Tibial artery (tissue), 4 donors: ENCODE measurements at regions not wholly inside any gene's neighbourhood (a gene's known extent, or its start where the extent isn't known, plus 50 kb on each side); places are given as distances from the start of the nearest gene placed in this dataset.

Experiments used
- DNase-seq, 2 donors: peaks; one replicate each; pipeline ENCODE4 v3.0.0-alpha.2; 2019
- H3K27ac ChIP-seq, 2 donors: fragments of 200-600 bp; sonication (generic) in 1 of 2; 1 replicate in 1 of 2; 2 replicates in 1 of 2; pipeline ENCODE4 v1.5.1; 2018 to 2019; ENCODE audit warnings: mild to moderate bottlenecking in 1 of 2
- H3K27me3 ChIP-seq, 2 donors: fragments of 200-600 bp; sonication (generic) in 1 of 2; one replicate each; pipeline versions ENCODE4 v1.5.1 to v1.6.0; 2016 to 2019
- H3K36me3 ChIP-seq, 3 donors: fragments of 200-600 bp; sonication (generic) in 2 of 3; one replicate each; pipeline ENCODE4 v1.5.1; 2016 to 2019; ENCODE audit warnings: mild to moderate bottlenecking in 2 of 3
- H3K4me1 ChIP-seq, 4 donors: fragments of 200-600 bp; sonication (generic) in 2 of 4; 1 replicate in 3 of 4; 2 replicates in 1 of 4; pipeline ENCODE4 v1.5.1; 2016 to 2019
- H3K4me3 ChIP-seq, 2 donors: fragments of 200-600 bp; sonication (generic) in 1 of 2; 1 replicate in 1 of 2; 2 replicates in 1 of 2; pipeline ENCODE4 v1.5.1; 2018 to 2019; ENCODE audit warnings: mild to moderate bottlenecking in 2 of 2
- H3K9me3 ChIP-seq, 3 donors: fragments of 200-600 bp; sonication (generic) in 1 of 3; one replicate each; pipeline ENCODE4 v1.5.1; 2016 to 2019
- intact Hi-C: fragments of 100-400 bp; cut with DNase I; formaldehyde crosslinking; loops from one replicate; pipeline ENCODE4 v1.15.0; 2023; ENCODE audit warnings: low total_unique reads
- TF ChIP-seq, protein P1 (sequence below), 2 experiments: fragments of 200-600 bp in 1 of 2; fragments of 450-650 bp in 1 of 2; IDR thresholded peaks; one replicate each; pipeline ENCODE4 v1.5.1; 2017 to 2019; ENCODE audit warnings: antibody characterized with exemption in 2 of 2, mild to moderate bottlenecking in 1 of 2, moderate library complexity in 1 of 2

DNA sequence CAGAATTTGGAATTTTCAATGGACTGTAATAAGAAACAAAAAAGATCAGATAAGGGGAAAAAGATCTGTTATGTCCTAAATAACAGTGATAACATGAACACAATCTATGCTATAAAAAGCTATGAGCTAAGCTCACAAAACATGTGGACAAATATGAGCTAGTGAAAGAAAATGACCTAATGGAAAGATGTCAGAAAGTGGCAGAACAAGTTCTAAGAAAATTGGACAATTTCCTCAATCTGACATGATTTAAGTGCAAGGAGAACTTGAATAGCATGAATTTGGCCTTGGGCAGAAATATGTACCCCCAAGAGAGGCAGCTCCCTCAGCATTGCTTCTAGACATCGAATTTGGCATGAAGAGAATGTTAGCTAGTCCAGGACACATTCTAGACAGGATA lies 212.0 kb upstream of the PGR start:
- peaks cover 0 to 40% (median 11%) of the 10 kb centered on the region in 4 donors for H3K4me1 ChIP-seq
- intact Hi-C loops = no loop called here
- no peak for DNase-seq
- no peaks in the 10 kb centered on the region for H3K9me3 ChIP-seq
- TF ChIP-seq, protein P1, sequence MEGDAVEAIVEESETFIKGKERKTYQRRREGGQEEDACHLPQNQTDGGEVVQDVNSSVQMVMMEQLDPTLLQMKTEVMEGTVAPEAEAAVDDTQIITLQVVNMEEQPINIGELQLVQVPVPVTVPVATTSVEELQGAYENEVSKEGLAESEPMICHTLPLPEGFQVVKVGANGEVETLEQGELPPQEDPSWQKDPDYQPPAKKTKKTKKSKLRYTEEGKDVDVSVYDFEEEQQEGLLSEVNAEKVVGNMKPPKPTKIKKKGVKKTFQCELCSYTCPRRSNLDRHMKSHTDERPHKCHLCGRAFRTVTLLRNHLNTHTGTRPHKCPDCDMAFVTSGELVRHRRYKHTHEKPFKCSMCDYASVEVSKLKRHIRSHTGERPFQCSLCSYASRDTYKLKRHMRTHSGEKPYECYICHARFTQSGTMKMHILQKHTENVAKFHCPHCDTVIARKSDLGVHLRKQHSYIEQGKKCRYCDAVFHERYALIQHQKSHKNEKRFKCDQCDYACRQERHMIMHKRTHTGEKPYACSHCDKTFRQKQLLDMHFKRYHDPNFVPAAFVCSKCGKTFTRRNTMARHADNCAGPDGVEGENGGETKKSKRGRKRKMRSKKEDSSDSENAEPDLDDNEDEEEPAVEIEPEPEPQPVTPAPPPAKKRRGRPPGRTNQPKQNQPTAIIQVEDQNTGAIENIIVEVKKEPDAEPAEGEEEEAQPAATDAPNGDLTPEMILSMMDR (IDR thresholded peaks at IDR 0.05) = no peak
- no peaks in the 10 kb centered on the region for H3K27me3 ChIP-seq
- H3K27ac ChIP-seq = peak overlapping the region; percentile 49 to 60
- H3K36me3 ChIP-seq = no peaks in the 10 kb centered on the region
- no peak overlapping the region for H3K4me3 ChIP-seq

GRCh38 chr11:101336858-101337257 lies 207.2 kb upstream of the PGR start:
- Histone ChIP-seq H3K27ac (peak overlapping the region; percentile 1 to 56), H3K4me3 (no peak overlapping the region), H3K9me3 (no peaks in the 10 kb centered on the region), H3K4me1 (peaks cover 0 to 51% (median 7%) of the 10 kb centered on the region in 4 donors), H3K27me3 (no peaks in the 10 kb centered on the region), H3K36me3 (no peaks in the 10 kb centered on the region)
- TF ChIP-seq, protein P1 (IDR thresholded peaks at IDR 0.05) = no peak
- intact Hi-C loops = no loop called here
- DNase-seq = no peak

DNA sequence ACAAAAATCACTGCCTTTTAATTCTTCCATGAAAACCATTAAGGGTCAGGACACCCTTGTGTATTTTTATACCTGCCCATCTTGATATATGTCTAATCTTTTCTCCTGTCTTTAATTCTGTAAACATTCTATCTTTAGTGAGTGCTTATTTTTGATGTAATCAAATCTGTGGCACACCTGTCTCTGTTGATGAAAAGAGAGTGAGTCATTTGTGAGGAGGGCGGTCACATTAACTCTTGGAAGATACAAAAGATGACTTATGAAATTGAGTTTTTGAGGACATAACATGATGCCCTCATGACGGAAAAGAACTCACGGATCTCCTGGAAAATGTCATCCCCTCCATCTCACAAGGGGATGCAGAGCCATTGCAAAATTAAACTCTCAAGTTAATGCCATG lies 206.5 kb upstream of the PGR start:
- Histone ChIP-seq H3K27ac (peak overlapping the region in 1 of 2 donors; percentile 56), H3K36me3 (no peaks in the 10 kb centered on the region), H3K4me1 (peaks cover 0 to 44% (median 7%) of the 10 kb centered on the region in 4 donors), H3K4me3 (no peak overlapping the region), H3K9me3 (no peaks in the 10 kb centered on the region), H3K27me3 (no peaks in the 10 kb centered on the region)
- DNase-seq = no peak
- intact Hi-C loops = no loop called here
- TF ChIP-seq, protein P1 (IDR thresholded peaks at IDR 0.05) = no peak

DNA sequence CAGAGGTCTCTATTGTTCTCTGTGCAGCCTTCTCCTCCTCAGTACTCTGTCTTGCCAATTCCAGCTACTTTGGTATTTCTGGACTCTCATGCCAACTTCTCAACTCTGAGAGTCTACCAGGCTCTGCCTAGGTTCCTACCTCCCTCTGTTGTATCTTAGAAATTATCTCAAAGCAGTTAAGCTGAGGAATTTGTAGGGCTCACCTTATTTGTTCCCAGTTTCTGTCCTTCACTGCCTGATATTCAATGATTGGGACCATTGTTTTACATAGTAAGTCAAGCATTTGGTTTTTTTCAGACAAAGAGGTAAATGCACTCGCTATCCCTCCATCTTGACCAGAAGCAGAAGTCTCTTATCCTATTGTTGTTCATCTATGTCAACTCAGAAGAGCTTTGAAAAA lies 205.0 kb upstream of the PGR start:
- peaks cover 0 to 37% (median 7%) of the 10 kb centered on the region in 4 donors for H3K4me1 ChIP-seq
- DNase-seq = no peak
- H3K27ac ChIP-seq = no peak overlapping the region
- no peaks in the 10 kb centered on the region for H3K36me3 ChIP-seq
- H3K4me3 ChIP-seq = no peak overlapping the region
- TF ChIP-seq, protein P1 (IDR thresholded peaks at IDR 0.05) = no peak
- intact Hi-C loops = no loop called here
- H3K27me3 ChIP-seq = no peaks in the 10 kb centered on the region
- H3K9me3 ChIP-seq = no peaks in the 10 kb centered on the region

GRCh38 chr11:101331411-101331810 lies 201.8 kb upstream of the PGR start:
- intact Hi-C loops = no loop called here
- Histone ChIP-seq H3K4me1 (peaks cover 0 to 32% (median 0%) of the 10 kb centered on the region in 4 donors), H3K4me3 (no peak overlapping the region), H3K27me3 (no peaks in the 10 kb centered on the region), H3K9me3 (no peaks in the 10 kb centered on the region), H3K27ac (no peak overlapping the region), H3K36me3 (no peaks in the 10 kb centered on the region)
- TF ChIP-seq, protein P1 (IDR thresholded peaks at IDR 0.05) = no peak
- DNase-seq = no peak

GRCh38 chr11:101327908-101328307 lies 198.3 kb upstream of the PGR start:
- no peak overlapping the region for H3K27ac ChIP-seq
- H3K27me3 ChIP-seq = no peaks in the 10 kb centered on the region
- DNase-seq = no peak
- H3K9me3 ChIP-seq = no peaks in the 10 kb centered on the region
- peaks cover 0 to 34% (median 3%) of the 10 kb centered on the region in 4 donors for H3K4me1 ChIP-seq
- H3K36me3 ChIP-seq = no peaks in the 10 kb centered on the region
- intact Hi-C loops = no loop called here
- H3K4me3 ChIP-seq = no peak overlapping the region
- TF ChIP-seq, protein P1 (IDR thresholded peaks at IDR 0.05) = no peak
